OCI-LY3 (cell line): ENCODE measurements at regions not wholly inside any gene's neighbourhood (a gene's known extent, or its start where the extent isn't known, plus 50 kb on each side); places are given as distances from the start of the nearest gene placed in this dataset.

Source experiments
- EZH2phosphoT487 ChIP-seq: fragments of 200-600 bp; shearing (Covaris generic); IDR thresholded peaks from 2 replicates; pipeline ENCODE4 v1.6.1; 2018; ENCODE audit warnings: antibody characterized with exemption, mixed run types, low read depth
- TF ChIP-seq, protein P1 (sequence below): fragments of 200-600, 300-600 bp; sonication (generic); IDR thresholded peaks from 2 replicates; pipeline ENCODE4 v1.5.1; 2014; ENCODE audit warnings: antibody characterized with exemption, low read length, low read depth

DNA sequence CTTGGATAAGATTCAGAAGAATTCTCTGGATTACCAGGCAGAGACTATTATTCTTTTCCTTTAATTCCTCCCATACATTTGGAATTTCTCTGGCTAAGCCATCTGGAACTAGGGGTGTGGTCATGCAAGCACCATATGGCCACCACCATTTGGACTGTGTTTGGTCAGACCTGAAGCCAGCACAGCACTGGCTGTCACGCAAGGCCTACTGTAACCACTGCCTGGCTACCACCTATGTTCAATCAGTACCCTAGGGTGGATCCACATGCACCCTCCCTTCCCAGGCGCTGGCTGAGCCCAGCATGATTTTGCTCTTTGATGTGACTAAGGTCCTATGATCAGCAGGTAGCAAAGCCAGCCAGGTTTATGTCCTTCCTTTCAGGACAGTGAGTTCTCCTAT lies 287.8 kb upstream of the GOLIM4 start:
- TF ChIP-seq, protein P1, sequence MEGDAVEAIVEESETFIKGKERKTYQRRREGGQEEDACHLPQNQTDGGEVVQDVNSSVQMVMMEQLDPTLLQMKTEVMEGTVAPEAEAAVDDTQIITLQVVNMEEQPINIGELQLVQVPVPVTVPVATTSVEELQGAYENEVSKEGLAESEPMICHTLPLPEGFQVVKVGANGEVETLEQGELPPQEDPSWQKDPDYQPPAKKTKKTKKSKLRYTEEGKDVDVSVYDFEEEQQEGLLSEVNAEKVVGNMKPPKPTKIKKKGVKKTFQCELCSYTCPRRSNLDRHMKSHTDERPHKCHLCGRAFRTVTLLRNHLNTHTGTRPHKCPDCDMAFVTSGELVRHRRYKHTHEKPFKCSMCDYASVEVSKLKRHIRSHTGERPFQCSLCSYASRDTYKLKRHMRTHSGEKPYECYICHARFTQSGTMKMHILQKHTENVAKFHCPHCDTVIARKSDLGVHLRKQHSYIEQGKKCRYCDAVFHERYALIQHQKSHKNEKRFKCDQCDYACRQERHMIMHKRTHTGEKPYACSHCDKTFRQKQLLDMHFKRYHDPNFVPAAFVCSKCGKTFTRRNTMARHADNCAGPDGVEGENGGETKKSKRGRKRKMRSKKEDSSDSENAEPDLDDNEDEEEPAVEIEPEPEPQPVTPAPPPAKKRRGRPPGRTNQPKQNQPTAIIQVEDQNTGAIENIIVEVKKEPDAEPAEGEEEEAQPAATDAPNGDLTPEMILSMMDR = no peak
- no peak for TF ChIP-seq EZH2phosphoT487
